Dermis blood vessel endothelial cell (primary cell): ENCODE measurements at regions not wholly inside any gene's neighbourhood (a gene's known extent, or its start where the extent isn't known, plus 50 kb on each side); places are given as distances from the start of the nearest gene placed in this dataset.

ENCODE experiments used
- DNase-seq: peaks from one replicate; pipeline ENCODE4 v3.0.0; 2010

DNA sequence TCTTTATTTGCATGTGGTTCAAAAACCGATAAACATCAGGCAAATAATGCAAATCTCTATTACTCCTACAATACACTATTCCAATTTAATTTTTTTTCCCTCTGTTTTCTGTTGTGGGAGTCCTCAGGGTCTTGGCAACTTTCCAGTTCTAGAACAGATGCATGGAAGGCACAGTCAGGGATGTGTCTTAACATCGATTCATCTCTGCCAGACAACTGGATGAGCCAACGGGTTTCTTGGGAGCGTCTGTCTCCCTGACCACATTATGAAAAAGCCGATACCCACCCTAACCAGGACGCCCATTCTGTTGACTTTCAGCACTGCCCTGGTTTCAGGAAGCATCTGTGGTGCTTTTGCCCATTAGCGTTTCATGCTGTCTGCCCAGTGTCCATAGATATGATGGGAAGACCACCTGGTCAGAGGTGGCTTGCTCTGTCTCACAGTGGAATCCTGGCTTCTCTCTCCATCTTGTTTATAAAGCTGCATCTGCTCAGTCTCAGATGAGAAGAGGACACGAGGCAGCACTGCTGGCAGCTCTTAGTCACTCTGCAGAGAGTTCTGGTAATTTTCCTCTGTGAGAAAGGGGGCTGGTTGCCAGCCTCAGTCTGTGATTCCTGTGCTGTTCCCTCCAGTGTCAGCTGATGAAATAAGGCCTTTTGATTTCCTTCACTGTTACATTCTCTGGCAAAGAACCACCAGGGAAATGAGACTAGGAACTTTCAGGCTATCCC, 57.9 kb upstream of the KCNE4 start:
- DNase-seq = peak; percentile 17

DNA sequence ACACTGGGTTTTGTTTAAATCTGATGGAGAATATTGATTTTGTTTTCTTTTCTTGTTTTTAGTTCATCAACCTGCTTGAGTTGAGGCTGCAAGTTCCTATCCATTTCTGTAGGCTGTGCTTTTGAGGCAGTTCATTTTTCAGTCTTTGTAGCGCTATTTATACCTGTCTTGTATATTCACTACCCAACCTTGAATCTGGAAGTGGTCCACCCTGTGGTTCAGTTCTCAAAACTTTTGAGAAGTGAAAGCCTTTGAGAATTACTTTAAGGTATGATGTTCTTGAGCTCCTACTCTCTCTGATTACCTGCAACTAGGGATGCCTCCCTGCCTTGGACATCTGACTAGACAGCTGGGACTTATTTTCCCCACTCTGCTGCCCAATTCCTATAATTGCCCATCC, 53.5 kb upstream of the KCNE4 start:
- no peak for DNase-seq

DNA sequence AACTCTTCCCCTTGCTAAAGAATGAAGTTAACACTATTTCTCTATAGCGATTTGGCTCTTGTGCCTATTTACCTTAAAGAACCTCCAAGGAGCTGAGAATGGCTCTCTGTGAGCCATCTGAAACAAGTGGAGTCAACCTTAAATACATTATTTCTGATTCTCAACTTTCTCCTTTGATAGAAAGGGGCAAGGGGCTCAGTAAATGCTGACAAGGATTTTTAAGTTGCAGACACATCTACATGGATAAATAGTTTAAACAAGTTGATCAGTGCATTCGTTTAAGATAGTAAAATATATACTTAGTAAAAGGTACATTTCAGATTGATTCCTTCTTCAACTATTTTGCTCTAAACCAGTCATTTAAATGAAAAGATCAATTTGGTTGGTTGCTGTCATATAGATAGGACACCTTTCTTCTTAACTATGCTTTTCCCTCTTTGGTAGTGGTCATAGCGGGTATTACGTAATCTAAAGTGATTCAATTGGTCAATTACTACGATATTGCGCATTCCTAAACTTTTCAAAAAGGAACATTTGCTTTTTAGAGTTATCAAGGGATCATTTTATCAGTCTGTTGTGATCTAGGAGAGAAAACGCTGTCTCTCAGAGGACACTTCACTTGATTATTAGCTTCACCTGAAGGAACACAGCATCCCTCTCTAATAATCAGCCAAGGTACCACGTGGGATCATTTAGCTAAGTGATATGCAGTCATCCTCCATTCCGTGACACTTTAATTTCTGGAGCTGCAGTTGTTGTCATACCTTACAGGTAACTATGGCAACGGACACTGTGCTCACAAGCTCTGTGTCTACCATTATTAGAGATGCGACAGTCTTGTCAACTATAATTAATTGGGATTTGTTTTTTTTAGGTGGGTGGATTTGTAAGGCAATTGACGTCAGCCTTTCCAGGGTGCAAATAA, 50.9 kb upstream of the KCNE4 start:
- no peak for DNase-seq

DNA sequence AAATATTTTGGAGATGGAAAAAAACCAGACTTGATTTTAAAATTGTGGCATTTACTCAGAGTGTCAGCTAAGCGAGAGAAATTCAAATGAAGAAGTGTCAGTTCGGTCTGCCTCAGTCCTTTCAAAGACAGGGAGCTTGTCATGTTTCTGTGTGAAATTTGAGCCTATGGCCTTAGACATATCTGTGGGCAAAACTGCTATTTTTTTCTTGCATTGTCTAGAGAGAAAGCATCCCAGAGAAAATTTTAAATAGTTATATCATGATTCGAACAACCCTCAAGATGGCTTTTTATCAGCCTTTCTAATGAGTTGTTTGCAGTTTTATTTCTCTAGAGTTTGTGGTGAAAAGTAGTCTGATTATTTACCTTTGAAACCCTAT, 50.2 kb upstream of the KCNE4 start:
- no peak for DNase-seq
